Keratinocyte (primary cell): ENCODE measurements at regions not wholly inside any gene's neighbourhood (a gene's known extent, or its start where the extent isn't known, plus 50 kb on each side); places are given as distances from the start of the nearest gene placed in this dataset.

Experiments
- DNase-seq: peaks from one replicate; pipeline ENCODE4 v3.0.0-alpha.2; 2011; ENCODE audit warnings: low read depth, missing footprints, low spot score
- FAIRE-seq: peaks from 2 replicates; lab custom pipeline; 2011; peaks lifted over from hg19 to GRCh38; lab: Jason Lieb, UNC
- H2AFZ ChIP-seq: 2 replicates; pipeline ENCODE4 v1.6.0; 2012; ENCODE audit warnings: low read length, control low read depth, inconsistent platforms; ENCODE audit not compliant: control insufficient read depth
- H3K27ac ChIP-seq: 2 replicates; pipeline ENCODE4 v1.5.1; 2011; ENCODE audit warnings: low read length; ENCODE audit not compliant: control insufficient read depth, insufficient read depth
- H3K27me3 ChIP-seq: 3 replicates; pipeline ENCODE4 v1.6.0; 2011; ENCODE audit warnings: low read length; ENCODE audit not compliant: control insufficient read depth, insufficient read depth; ENCODE audit errors: extremely low read depth
- H3K36me3 ChIP-seq, 2 experiments: 2 replicates in 1 of 2; 3 replicates in 1 of 2; pipeline ENCODE4 v1.5.1; 2011; ENCODE audit warnings: low read length in 2 of 2, mild to moderate bottlenecking in 1 of 2; ENCODE audit not compliant: control insufficient read depth in 2 of 2, insufficient read depth in 2 of 2; ENCODE audit errors: extremely low read depth in 1 of 2
- H3K4me1 ChIP-seq: 3 replicates; pipeline ENCODE4 v1.5.1; 2011; ENCODE audit warnings: low read length; ENCODE audit not compliant: control insufficient read depth, insufficient read depth; ENCODE audit errors: extremely low read depth
- H3K4me2 ChIP-seq: 3 replicates; pipeline ENCODE4 v1.6.0; 2011; ENCODE audit warnings: low read depth, low read length; ENCODE audit not compliant: control insufficient read depth, insufficient read depth; ENCODE audit errors: extremely low read depth
- H3K4me3 ChIP-seq, 3 experiments: fragments of 200-600 bp in 1 of 3; sonication (generic) in 1 of 3; 2 replicates in 2 of 3; 3 replicates in 1 of 3; pipeline ENCODE4 v1.5.1; 2011 to 2016; ENCODE audit warnings: low read length in 3 of 3, mild to moderate bottlenecking in 3 of 3, control low read depth in 2 of 3, inconsistent platforms in 1 of 3, low read depth in 1 of 3, mixed read lengths in 1 of 3, mixed run types in 1 of 3, moderate library complexity in 1 of 3; ENCODE audit not compliant: control insufficient read depth in 2 of 3, insufficient read depth in 2 of 3; ENCODE audit errors: extremely low read depth in 1 of 3
- H3K79me2 ChIP-seq: 2 replicates; pipeline ENCODE4 v1.6.0; 2012; ENCODE audit warnings: low read length; ENCODE audit not compliant: control insufficient read depth, insufficient read depth
- H3K9ac ChIP-seq: 3 replicates; pipeline ENCODE4 v1.6.0; 2011; ENCODE audit warnings: low read length; ENCODE audit not compliant: control insufficient read depth, insufficient read depth; ENCODE audit errors: extremely low read depth
- H3K9me1 ChIP-seq: 3 replicates; pipeline ENCODE4 v1.6.0; 2011; ENCODE audit warnings: low read length; ENCODE audit not compliant: control insufficient read depth, insufficient read depth; ENCODE audit errors: extremely low read depth
- H3K9me3 ChIP-seq: 2 replicates; pipeline ENCODE4 v1.5.1; 2012; ENCODE audit warnings: low read depth, low read length; ENCODE audit not compliant: control insufficient read depth
- H4K20me1 ChIP-seq: 3 replicates; pipeline ENCODE4 v1.6.0; 2011; ENCODE audit warnings: low read length; ENCODE audit not compliant: control insufficient read depth, insufficient read depth; ENCODE audit errors: extremely low read depth
- CTCF ChIP-seq, 3 experiments: IDR thresholded peaks in 1 of 3; conservative IDR thresholded peaks in 1 of 3; optimal IDR thresholded peaks in 1 of 3; 2 replicates in 2 of 3; 3 replicates in 1 of 3; pipeline versions ENCODE3 to v1.5.1; 2011; ENCODE audit warnings: low read length in 3 of 3, mild to moderate bottlenecking in 3 of 3, moderate library complexity in 2 of 3, control low read depth in 1 of 3, inconsistent platforms in 1 of 3; ENCODE audit not compliant: insufficient read depth in 2 of 3; ENCODE audit errors: extremely low read depth in 1 of 3
- EZH2 ChIP-seq: IDR thresholded peaks from one replicate; pipeline ENCODE4 v1.6.1; 2012; ENCODE audit warnings: inconsistent platforms, mild to moderate bottlenecking, low read length, moderate library complexity
- dilution Hi-C: fragments of 300-500 bp; cut with MboI; formaldehyde crosslinking; loops from one replicate; pipeline ENCODE4 v1.7.0; 2020; ENCODE audit warnings: low sequenced_read_pairs; ENCODE audit not compliant: extremely low pct_ligation_motif_present

DNA sequence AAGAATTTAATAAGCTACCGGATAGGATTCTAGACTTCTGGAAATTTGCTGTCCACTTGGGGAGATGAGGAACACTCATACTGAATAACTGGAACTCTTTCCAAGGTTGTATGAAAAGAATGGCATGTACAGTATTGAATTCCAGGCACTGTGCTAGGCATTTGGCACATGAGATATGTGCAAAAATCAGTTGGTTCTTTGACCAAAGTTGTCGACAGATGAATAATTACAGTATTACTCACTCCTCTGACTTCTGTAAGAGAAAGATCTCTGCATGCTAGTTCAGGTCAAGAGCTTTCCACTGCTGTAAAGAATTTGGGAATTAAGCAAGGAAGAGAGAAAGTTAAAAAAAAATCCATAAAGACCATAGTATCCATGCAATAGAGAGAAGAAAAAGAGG is 764.7 kb downstream of the BCL11B start:
- Histone ChIP-seq H3K4me3 (no peak overlapping the region), H2AFZ (no peak overlapping the region), H3K4me1 (peaks cover 43% of the 10 kb centered on the region), H3K4me2 (peak overlapping the region; percentile 34), H3K27ac (peak overlapping the region; percentile 34), H3K9ac (no peak overlapping the region), H3K9me1 (no peaks in the 10 kb centered on the region), H4K20me1 (no peaks in the 10 kb centered on the region), H3K9me3 (no peaks in the 10 kb centered on the region), H3K79me2 (no peaks in the 10 kb centered on the region), H3K27me3 (no peaks in the 10 kb centered on the region), H3K36me3 (no peaks in the 10 kb centered on the region)
- dilution Hi-C loops = no loop called here
- TF ChIP-seq EZH2 = no peak
- TF ChIP-seq CTCF (optimal IDR thresholded peaks at IDR 0.05 in 1 of 3, IDR thresholded peaks at IDR 0.05 in 1 of 3, conservative IDR thresholded peaks at IDR 0.05 in 1 of 3; ENCODE audit: extremely low read depth in 1 of 3, insufficient read depth in 2 of 3, low read length in 3 of 3) = no peak
- FAIRE-seq = peak; percentile 94
- peak; percentile 45 for DNase-seq

GRCh38 chr14:98510392-98510791 is 761.6 kb downstream of the BCL11B start:
- H3K4me1 ChIP-seq = peaks cover 41% of the 10 kb centered on the region
- no peak overlapping the region for H3K9ac ChIP-seq
- H4K20me1 ChIP-seq = no peaks in the 10 kb centered on the region
- H3K27ac ChIP-seq = no peak overlapping the region
- H2AFZ ChIP-seq = no peak overlapping the region
- FAIRE-seq (no peak), DNase-seq (no peak)
- H3K27me3 ChIP-seq = no peaks in the 10 kb centered on the region
- H3K4me3 ChIP-seq = no peak overlapping the region
- H3K79me2 ChIP-seq = no peaks in the 10 kb centered on the region
- H3K4me2 ChIP-seq = no peak overlapping the region
- dilution Hi-C loops = no loop called here
- TF ChIP-seq EZH2 = no peak
- TF ChIP-seq CTCF (optimal IDR thresholded peaks at IDR 0.05 in 1 of 3, IDR thresholded peaks at IDR 0.05 in 1 of 3, conservative IDR thresholded peaks at IDR 0.05 in 1 of 3; ENCODE audit: extremely low read depth in 1 of 3, insufficient read depth in 2 of 3, low read length in 3 of 3) = no peak
- no peaks in the 10 kb centered on the region for H3K9me3 ChIP-seq
- H3K36me3 ChIP-seq = no peaks in the 10 kb centered on the region
- no peaks in the 10 kb centered on the region for H3K9me1 ChIP-seq
